ENCODE measurements at regions not wholly inside any gene's neighbourhood (a gene's known extent, or its start where the extent isn't known, plus 50 kb on each side); places are given as distances from the start of the nearest gene placed in this dataset.

- Histone ChIP-seq H3K36me3 (ENCODE audit: control insufficient read depth in 1 of 2, insufficient read depth in 2 of 2, low read length in 1 of 2) (no peaks in the 10 kb centered on the region), H3K4me1 (ENCODE audit: control insufficient read depth in 1 of 2, insufficient read depth in 2 of 2, low read length in 2 of 2) (no peaks in the 10 kb centered on the region), H3K4me3 (ENCODE audit: low read length in 2 of 2) (no peak overlapping the region), H3K27ac (ENCODE audit: low read depth in 1 of 2, low read length in 2 of 2) (no peak overlapping the region), H3K27me3 (ENCODE audit: control insufficient read depth in 1 of 2, insufficient read depth in 2 of 2, low read length in 1 of 2) (no peaks in the 10 kb centered on the region), H3K9me3 (ENCODE audit: control insufficient read depth, low read length) (no peaks in the 10 kb centered on the region)
- intact Hi-C loops (cut with DNase I), result no loop called here
- ATAC-seq (ENCODE audit: low FRiP score) (no peak), DNase-seq (no peak)
- 46 to 50% methylated on average over 2 of the region's 2 CpGs for WGBS, 2 donors
Measured at GRCh38 chr14:82501554-82501953, 967.9 kb upstream of the SEL1L start.

GRCh38 chr14:82502043-82502442 lies 968.4 kb upstream of the SEL1L start:
- Histone ChIP-seq H3K9me3 (ENCODE audit: control insufficient read depth, low read length) (no peaks in the 10 kb centered on the region), H3K27me3 (ENCODE audit: control insufficient read depth in 1 of 2, insufficient read depth in 2 of 2, low read length in 1 of 2) (no peaks in the 10 kb centered on the region), H3K4me3 (ENCODE audit: low read length in 2 of 2) (no peak overlapping the region), H3K36me3 (ENCODE audit: control insufficient read depth in 1 of 2, insufficient read depth in 2 of 2, low read length in 1 of 2) (no peaks in the 10 kb centered on the region), H3K4me1 (ENCODE audit: control insufficient read depth in 1 of 2, insufficient read depth in 2 of 2, low read length in 2 of 2) (no peaks in the 10 kb centered on the region), H3K27ac (ENCODE audit: low read depth in 1 of 2, low read length in 2 of 2) (no peak overlapping the region)
- WGBS, 2 donors, result 94 to 95% methylated on average over 4 of the region's 4 CpGs
- ATAC-seq (ENCODE audit: low FRiP score) (no peak), DNase-seq (no peak)
- intact Hi-C loops (cut with DNase I), result no loop called here

- Histone ChIP-seq H3K27ac (ENCODE audit: low read depth in 1 of 2, low read length in 2 of 2) (no peak overlapping the region), H3K4me3 (ENCODE audit: low read length in 2 of 2) (no peak overlapping the region)
- ATAC-seq (ENCODE audit: low FRiP score), result no peak
Measured at GRCh38 chr14:82504894-82505293, 971.2 kb upstream of the SEL1L start.

GRCh38 chr14:82510007-82510406 lies 976.4 kb upstream of the SEL1L start:
- no peaks in the 10 kb centered on the region for H3K36me3 ChIP-seq (ENCODE audit: control insufficient read depth in 1 of 2, insufficient read depth in 2 of 2, low read length in 1 of 2)
- intact Hi-C loops (cut with DNase I), result no loop called here
- H3K27ac ChIP-seq (ENCODE audit: low read depth in 1 of 2, low read length in 2 of 2), result no peak overlapping the region
- H3K4me3 ChIP-seq (ENCODE audit: low read length in 2 of 2), result no peak overlapping the region
- DNase-seq (no peak), ATAC-seq (ENCODE audit: low FRiP score) (no peak)
- WGBS, 2 donors, result 92% methylated on average over 5 of the region's 5 CpGs
- no peaks in the 10 kb centered on the region for H3K27me3 ChIP-seq (ENCODE audit: control insufficient read depth in 1 of 2, insufficient read depth in 2 of 2, low read length in 1 of 2)
- no peaks in the 10 kb centered on the region for H3K4me1 ChIP-seq (ENCODE audit: control insufficient read depth in 1 of 2, insufficient read depth in 2 of 2, low read length in 2 of 2)
- no peaks in the 10 kb centered on the region for H3K9me3 ChIP-seq (ENCODE audit: control insufficient read depth, low read length)

More at GRCh38 chr14:82504894-82505293, 971.2 kb upstream of the SEL1L start:
- Histone ChIP-seq H3K27me3 (ENCODE audit: control insufficient read depth in 1 of 2, insufficient read depth in 2 of 2, low read length in 1 of 2) (no peaks in the 10 kb centered on the region), H3K9me3 (ENCODE audit: control insufficient read depth, low read length) (no peaks in the 10 kb centered on the region), H3K36me3 (ENCODE audit: control insufficient read depth in 1 of 2, insufficient read depth in 2 of 2, low read length in 1 of 2) (no peaks in the 10 kb centered on the region), H3K4me1 (ENCODE audit: control insufficient read depth in 1 of 2, insufficient read depth in 2 of 2, low read length in 2 of 2) (no peaks in the 10 kb centered on the region)
- intact Hi-C loops (cut with DNase I), result no loop called here
- DNase-seq, result no peak

- no peaks in the 10 kb centered on the region for H3K36me3 ChIP-seq (ENCODE audit: control insufficient read depth in 1 of 2, insufficient read depth in 2 of 2, low read length in 1 of 2)
- intact Hi-C loops (cut with DNase I), result no loop called here
Measured at GRCh38 chr14:82511399-82511798, 977.7 kb upstream of the SEL1L start.

GRCh38 chr14:82520765-82521164 lies 987.1 kb upstream of the SEL1L start:
- DNase-seq (no peak), ATAC-seq (ENCODE audit: low FRiP score) (no peak)
- Histone ChIP-seq H3K4me1 (ENCODE audit: control insufficient read depth in 1 of 2, insufficient read depth in 2 of 2, low read length in 2 of 2) (no peaks in the 10 kb centered on the region), H3K36me3 (ENCODE audit: control insufficient read depth in 1 of 2, insufficient read depth in 2 of 2, low read length in 1 of 2) (no peaks in the 10 kb centered on the region), H3K27ac (ENCODE audit: low read depth in 1 of 2, low read length in 2 of 2) (no peak overlapping the region), H3K9me3 (ENCODE audit: control insufficient read depth, low read length) (no peaks in the 10 kb centered on the region), H3K4me3 (ENCODE audit: low read length in 2 of 2) (no peak overlapping the region), H3K27me3 (ENCODE audit: control insufficient read depth in 1 of 2, insufficient read depth in 2 of 2, low read length in 1 of 2) (no peaks in the 10 kb centered on the region)
- 75 to 86% methylated on average over 1 of the region's 1 CpG for WGBS, 2 donors
- intact Hi-C loops (cut with DNase I), result no loop called here

More at GRCh38 chr14:82511399-82511798, 977.7 kb upstream of the SEL1L start:
- H3K9me3 ChIP-seq (ENCODE audit: control insufficient read depth, low read length), result no peaks in the 10 kb centered on the region
- ATAC-seq (ENCODE audit: low FRiP score) (no peak), DNase-seq (no peak)
- no peaks in the 10 kb centered on the region for H3K27me3 ChIP-seq (ENCODE audit: control insufficient read depth in 1 of 2, insufficient read depth in 2 of 2, low read length in 1 of 2)
- no peaks in the 10 kb centered on the region for H3K4me1 ChIP-seq (ENCODE audit: control insufficient read depth in 1 of 2, insufficient read depth in 2 of 2, low read length in 2 of 2)
- no peak overlapping the region for H3K4me3 ChIP-seq (ENCODE audit: low read length in 2 of 2)
- no peak overlapping the region for H3K27ac ChIP-seq (ENCODE audit: low read depth in 1 of 2, low read length in 2 of 2)
- 89 to 97% methylated on average over 1 of the region's 1 CpG for WGBS, 2 donors

GRCh38 chr14:82521191-82521590 lies 987.5 kb upstream of the SEL1L start:
- no peaks in the 10 kb centered on the region for H3K9me3 ChIP-seq (ENCODE audit: control insufficient read depth, low read length)
- H3K27ac ChIP-seq (ENCODE audit: low read depth in 1 of 2, low read length in 2 of 2), result no peak overlapping the region
- intact Hi-C loops (cut with DNase I), result no loop called here
- H3K4me1 ChIP-seq (ENCODE audit: control insufficient read depth in 1 of 2, insufficient read depth in 2 of 2, low read length in 2 of 2), result no peaks in the 10 kb centered on the region
- no peaks in the 10 kb centered on the region for H3K36me3 ChIP-seq (ENCODE audit: control insufficient read depth in 1 of 2, insufficient read depth in 2 of 2, low read length in 1 of 2)
- ATAC-seq (ENCODE audit: low FRiP score) (no peak), DNase-seq (no peak)
- no peaks in the 10 kb centered on the region for H3K27me3 ChIP-seq (ENCODE audit: control insufficient read depth in 1 of 2, insufficient read depth in 2 of 2, low read length in 1 of 2)
- no peak overlapping the region for H3K4me3 ChIP-seq (ENCODE audit: low read length in 2 of 2)

GRCh38 chr14:82528016-82528415 lies 994.4 kb upstream of the SEL1L start:
- no peaks in the 10 kb centered on the region for H3K9me3 ChIP-seq (ENCODE audit: control insufficient read depth, low read length)
- no peaks in the 10 kb centered on the region for H3K4me1 ChIP-seq (ENCODE audit: control insufficient read depth in 1 of 2, insufficient read depth in 2 of 2, low read length in 2 of 2)
- no peaks in the 10 kb centered on the region for H3K27me3 ChIP-seq (ENCODE audit: control insufficient read depth in 1 of 2, insufficient read depth in 2 of 2, low read length in 1 of 2)
- no peaks in the 10 kb centered on the region for H3K36me3 ChIP-seq (ENCODE audit: control insufficient read depth in 1 of 2, insufficient read depth in 2 of 2, low read length in 1 of 2)
- WGBS, 2 donors, result 40 to 58% methylated on average over 1 of the region's 1 CpG
- ATAC-seq (ENCODE audit: low FRiP score), result no peak
- no peak overlapping the region for H3K4me3 ChIP-seq (ENCODE audit: low read length in 2 of 2)
- intact Hi-C loops (cut with DNase I), result no loop called here
- no peak overlapping the region for H3K27ac ChIP-seq (ENCODE audit: low read depth in 1 of 2, low read length in 2 of 2)
- DNase-seq, result no peak

GRCh38 chr14:82533351-82533750 lies 999.7 kb upstream of the SEL1L start:
- WGBS, 2 donors, result 96 to 97% methylated on average over 2 of the region's 2 CpGs
- Histone ChIP-seq H3K4me1 (ENCODE audit: control insufficient read depth in 1 of 2, insufficient read depth in 2 of 2, low read length in 2 of 2) (no peaks in the 10 kb centered on the region), H3K9me3 (ENCODE audit: control insufficient read depth, low read length) (no peaks in the 10 kb centered on the region), H3K36me3 (ENCODE audit: control insufficient read depth in 1 of 2, insufficient read depth in 2 of 2, low read length in 1 of 2) (no peaks in the 10 kb centered on the region), H3K4me3 (ENCODE audit: low read length in 2 of 2) (no peak overlapping the region), H3K27me3 (ENCODE audit: control insufficient read depth in 1 of 2, insufficient read depth in 2 of 2, low read length in 1 of 2) (no peaks in the 10 kb centered on the region), H3K27ac (ENCODE audit: low read depth in 1 of 2, low read length in 2 of 2) (no peak overlapping the region)
- DNase-seq (no peak), ATAC-seq (ENCODE audit: low FRiP score) (no peak)
- intact Hi-C loops (cut with DNase I), result no loop called here

Measured in aorta (tissue), 5 donors.